Stimulated activated CD4-positive, alpha-beta T cell treated with anti-CD3 and anti-CD28 coated beads, Interleukin-4, amount 100 ng/mL, for 48 hours (primary cell): ENCODE measurements at regions not wholly inside any gene's neighbourhood (a gene's known extent, or its start where the extent isn't known, plus 50 kb on each side); places are given as distances from the start of the nearest gene placed in this dataset.
A peak's percentile ranks its signal among the peaks of the same experiment; 100 is the strongest.

ENCODE experiments used
- DNase-seq, 2 donors: peaks; one replicate each; pipeline ENCODE4 v3.0.0-alpha.2; 2020; ENCODE audit warnings: low read depth in 2 of 2

- no peak for DNase-seq
Observed at GRCh38 chr1:212225871-212226302, 59.3 kb upstream of the PPP2R5A start.

GRCh38 chr1:212226467-212226866 lies 58.7 kb upstream of the PPP2R5A start:
- no peak for DNase-seq

- DNase-seq, result no peak
Observed at GRCh38 chr1:212228076-212228475, 57.1 kb upstream of the PPP2R5A start.

GRCh38 chr1:212228591-212229119 lies 56.6 kb upstream of the PPP2R5A start:
- DNase-seq, result no peak

GRCh38 chr1:212229654-212230053 lies 55.6 kb upstream of the PPP2R5A start:
- no peak for DNase-seq

GRCh38 chr1:212230329-212230728 lies 54.9 kb upstream of the PPP2R5A start:
- no peak for DNase-seq

GRCh38 chr1:212231372-212231771 lies 53.8 kb upstream of the PPP2R5A start:
- no peak for DNase-seq

GRCh38 chr1:212232090-212232489 lies 53.1 kb upstream of the PPP2R5A start:
- DNase-seq, result no peak

GRCh38 chr1:212233321-212233720 lies 51.9 kb upstream of the PPP2R5A start:
- no peak for DNase-seq

- DNase-seq, result peak in 1 of 2 donors; percentile 22
Observed at GRCh38 chr1:212234431-212235395, 50.5 kb upstream of the PPP2R5A start.
